DMS 273 (cell line): ENCODE measurements at regions not wholly inside any gene's neighbourhood (a gene's known extent, or its start where the extent isn't known, plus 50 kb on each side); places are given as distances from the start of the nearest gene placed in this dataset.

Source experiments
- DNase-seq: peaks from one replicate; lab custom pipeline; 2025; ENCODE audit not compliant: unreplicated experiment; lab: John Stamatoyannopoulos, UW

- no peak for DNase-seq
Observed at GRCh38 chr9:86798966-86799365, 148.3 kb downstream of the GAS1 start.

GRCh38 chr9:86796666-86797065, 150.6 kb downstream of the GAS1 start:
- DNase-seq = no peak

- no peak for DNase-seq
Observed at GRCh38 chr9:86795823-86796553, 151.3 kb downstream of the GAS1 start.

DNA sequence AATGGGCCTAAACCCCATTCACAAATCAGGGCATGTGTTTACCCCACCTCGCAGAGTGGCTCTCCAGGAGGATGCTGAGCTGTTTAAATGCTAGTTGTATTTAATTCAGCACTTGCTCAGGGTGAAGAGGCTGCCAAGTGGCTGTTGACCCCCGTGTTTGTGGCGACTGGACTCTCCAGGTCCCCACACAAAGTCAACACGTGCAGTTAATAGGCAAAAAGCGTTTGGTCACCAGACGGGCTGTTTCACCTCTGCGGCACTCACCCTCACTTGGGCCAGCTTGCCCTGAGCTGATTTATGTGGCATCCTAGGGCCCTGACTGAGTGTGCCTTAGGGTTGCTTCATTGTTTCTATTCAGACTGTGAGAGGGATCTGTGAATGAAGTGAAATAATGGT, 152.3 kb downstream of the GAS1 start:
- no peak for DNase-seq

- DNase-seq = peak; percentile 5
Observed at GRCh38 chr9:86794391-86795046, 152.8 kb downstream of the GAS1 start.

DNA sequence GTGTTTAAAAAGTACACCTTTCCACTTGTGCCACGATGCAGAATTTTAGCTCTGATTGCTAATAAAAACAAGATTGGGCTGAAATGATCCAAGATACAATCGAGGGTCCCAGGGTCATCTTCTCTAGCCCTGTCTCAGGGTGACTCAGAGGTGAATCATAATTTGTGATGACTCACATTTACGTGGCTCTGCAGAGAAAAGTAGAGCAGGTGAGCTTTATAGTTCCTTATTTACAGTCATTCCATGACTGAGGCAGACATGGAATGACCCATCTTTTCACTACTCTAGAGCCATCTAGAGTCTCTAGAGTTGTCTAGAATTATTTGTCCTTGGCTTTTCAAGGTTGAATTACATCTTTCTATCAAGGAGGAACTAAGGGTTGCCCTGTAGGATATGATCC, 155.2 kb downstream of the GAS1 start:
- DNase-seq = no peak

DNA sequence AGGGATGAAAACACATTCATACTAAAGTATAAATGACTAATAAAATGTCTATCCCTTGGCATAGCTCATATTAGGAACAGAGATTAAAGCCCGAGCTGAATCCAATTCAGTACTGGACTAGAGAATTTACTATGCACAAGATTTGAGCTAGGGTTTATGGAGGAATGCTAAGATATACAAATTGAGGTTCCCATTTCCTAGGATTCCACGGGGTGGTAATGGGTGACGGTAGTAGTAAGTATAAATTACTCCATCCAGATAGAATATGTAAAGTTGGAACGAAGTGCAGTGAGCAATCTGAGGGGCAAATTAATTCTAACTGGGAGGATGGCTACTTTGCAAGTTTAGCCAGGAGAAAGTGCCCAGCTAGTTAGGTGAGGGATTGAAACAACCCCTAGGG, 156.5 kb downstream of the GAS1 start:
- DNase-seq = no peak

DNA sequence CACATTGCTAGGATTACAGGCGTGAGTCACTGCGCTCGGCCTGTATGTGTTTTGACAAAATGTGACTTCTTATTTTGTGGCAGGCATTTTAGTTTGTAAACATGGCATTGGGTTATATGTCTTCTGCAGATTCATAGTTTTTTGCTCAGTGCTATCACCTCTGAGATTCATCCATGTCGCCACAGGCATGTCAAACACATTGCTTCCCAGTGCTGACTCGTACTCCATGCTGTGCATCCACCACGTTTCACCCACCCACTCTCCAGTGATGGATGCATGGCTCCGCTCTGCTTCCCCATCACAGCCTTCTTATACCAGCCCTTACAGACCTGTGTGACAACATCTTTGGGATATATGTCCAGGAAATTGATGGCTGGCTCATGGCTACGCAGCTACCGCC, 158.8 kb downstream of the GAS1 start:
- no peak for DNase-seq

DNA sequence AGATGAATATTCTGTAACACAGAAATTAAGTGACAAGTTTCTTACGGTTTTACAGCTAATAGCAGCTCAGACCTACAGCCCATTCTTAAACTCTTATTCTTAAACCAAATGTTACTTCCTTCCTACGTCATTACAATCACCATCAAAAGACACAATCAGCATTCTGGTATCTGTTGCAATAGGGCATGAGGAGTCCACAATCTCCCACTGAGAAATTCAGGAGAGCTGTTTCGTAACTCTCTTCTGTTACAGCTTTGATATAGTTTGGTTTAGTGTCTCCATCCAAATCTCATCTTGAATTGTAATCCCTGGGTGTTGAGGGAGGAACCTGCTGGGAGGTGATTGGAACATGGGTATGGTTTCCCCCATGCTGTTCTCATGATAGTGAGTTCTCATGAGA, 163.4 kb downstream of the GAS1 start:
- no peak for DNase-seq

GRCh38 chr9:86782831-86783230, 164.5 kb downstream of the GAS1 start:
- no peak for DNase-seq

DNA sequence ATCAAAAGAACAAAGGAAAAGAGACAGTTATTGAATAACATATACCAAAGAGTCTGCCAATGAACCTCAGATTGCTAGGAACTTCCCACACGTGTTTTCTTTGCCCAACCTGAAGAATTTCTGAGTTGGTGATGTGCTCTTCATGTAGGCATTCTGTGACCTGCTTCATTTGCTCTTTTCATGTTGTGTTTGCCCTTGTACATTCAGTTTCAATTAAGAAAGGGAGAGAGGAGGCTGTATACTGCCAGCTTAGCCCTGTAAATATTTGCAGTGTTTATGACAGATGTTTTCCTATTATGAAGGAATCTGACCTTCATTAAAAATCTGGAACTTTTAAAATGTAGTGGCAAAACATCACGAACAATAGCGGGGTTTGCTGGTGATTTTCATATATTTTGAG, 168.5 kb downstream of the GAS1 start:
- DNase-seq = no peak

- no peak for DNase-seq
Observed at GRCh38 chr9:86775718-86776117, 171.6 kb downstream of the GAS1 start.

GRCh38 chr9:86774116-86774515, 173.2 kb downstream of the GAS1 start:
- no peak for DNase-seq

- DNase-seq = no peak
Observed at GRCh38 chr9:86773422-86773945, 173.8 kb downstream of the GAS1 start.

- DNase-seq = no peak
Observed at GRCh38 chr9:86772635-86772993, 174.7 kb downstream of the GAS1 start.

DNA sequence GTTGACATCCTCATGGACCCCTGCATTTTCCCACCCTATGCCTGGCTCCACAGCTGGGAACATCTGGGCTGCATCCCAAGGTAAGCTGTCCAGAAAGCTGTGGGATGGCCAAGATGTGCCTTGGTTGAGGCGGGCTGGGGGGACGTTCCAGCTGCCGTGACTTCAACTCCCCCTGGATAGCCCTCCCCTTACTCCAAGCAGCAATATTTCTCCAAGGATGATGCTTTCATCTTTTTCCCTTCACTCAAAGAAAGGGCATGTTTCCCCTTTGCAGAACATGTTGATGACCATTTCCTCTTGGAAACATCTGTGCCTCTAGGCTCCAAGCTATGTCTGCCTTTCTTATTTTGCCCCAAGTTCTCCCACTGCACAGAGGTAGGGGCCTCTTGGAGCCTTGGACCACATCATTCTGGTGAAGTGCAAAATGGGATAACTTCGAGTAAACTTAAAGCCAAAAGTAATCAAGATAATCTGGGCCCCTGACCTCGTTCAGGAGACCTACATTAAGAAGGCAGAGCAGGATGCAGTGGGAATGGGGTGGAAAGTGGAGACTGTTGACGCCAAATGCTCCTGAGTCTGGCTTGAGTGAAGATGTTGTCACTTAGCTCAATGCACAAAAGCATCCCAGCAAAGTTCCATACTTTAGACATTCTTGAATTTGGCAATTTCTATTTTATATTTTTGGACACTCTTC, 175.2 kb downstream of the GAS1 start:
- DNase-seq = no peak

DNA sequence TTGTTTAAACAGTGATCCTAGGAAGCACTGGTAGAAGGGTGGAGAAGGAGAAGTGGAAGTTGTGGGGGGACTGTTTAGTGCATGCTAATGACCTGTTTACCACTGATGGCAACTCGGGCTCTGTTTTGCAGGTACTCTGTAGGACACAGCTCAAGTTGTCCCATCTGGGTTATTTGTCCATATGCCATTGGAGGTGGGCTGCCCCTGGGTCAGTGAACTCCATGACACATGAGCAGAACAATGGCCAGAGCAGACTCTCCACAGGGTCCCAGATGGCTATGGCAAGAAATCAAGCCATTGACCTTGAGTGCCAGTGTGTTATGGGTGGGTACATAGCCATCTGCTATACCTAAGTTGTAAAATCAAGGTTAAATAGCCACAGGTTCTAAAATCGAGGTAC, 175.9 kb downstream of the GAS1 start:
- no peak for DNase-seq

- DNase-seq = no peak
Observed at GRCh38 chr9:86768709-86769108, 178.6 kb downstream of the GAS1 start.

DNA sequence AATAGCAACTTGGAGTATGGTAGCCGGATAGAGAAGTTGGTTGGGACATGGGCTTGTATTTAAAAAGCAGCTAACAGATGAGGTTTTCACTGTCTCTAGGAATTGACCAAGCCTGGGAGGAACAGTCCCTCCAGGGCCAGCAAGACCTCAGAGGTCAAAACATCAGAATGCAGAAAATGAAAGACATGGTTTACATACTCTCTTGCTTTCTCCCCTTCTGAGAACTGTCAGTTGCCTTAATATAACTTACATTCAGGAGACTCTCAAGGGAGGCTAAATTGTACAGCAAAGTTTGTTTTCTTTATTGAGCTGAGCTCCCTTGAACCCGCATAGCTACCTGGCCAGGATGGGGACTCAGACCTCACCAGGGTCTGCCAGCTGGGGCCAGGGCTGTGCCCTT, 179.3 kb downstream of the GAS1 start:
- DNase-seq = no peak

DNA sequence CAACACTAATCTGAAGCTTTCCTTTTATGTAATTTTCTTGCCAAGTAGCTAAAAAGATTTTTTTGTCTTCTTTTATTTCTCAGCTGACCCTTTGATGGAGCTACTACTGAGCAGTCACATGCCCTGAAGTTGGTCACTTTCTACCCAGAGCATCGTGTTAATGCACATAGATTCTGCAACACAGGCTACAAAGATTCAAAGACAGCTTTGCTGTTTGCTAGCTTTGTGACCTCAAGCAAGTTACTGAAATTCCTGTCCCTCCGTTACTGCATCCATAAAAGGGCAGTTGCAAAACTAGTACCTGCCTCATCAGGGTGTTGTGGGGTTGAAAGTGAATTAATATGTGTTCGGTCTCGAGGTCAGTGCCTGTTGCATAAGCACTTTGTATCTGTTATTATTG, 179.9 kb downstream of the GAS1 start:
- DNase-seq = no peak

DNA sequence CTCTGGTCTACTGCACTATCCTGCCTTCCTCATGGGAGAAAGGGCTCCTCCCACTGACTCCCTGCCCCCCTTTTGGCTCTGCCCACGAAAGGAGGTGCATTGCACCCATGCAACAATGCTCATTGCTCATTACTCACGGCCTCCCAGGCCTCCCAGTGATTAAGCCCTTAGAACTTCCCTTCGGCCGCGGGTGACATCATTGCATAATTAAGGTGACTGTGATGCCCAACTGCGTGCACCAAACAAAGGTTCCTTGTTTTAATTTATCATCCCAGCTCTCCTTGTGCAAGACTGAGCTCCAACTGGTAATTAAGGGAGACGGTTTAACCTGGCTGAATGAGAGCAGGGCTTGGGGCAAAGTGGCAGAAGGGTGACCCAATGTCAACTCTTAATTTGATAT, 180.4 kb downstream of the GAS1 start:
- DNase-seq = peak; percentile 17

DNA sequence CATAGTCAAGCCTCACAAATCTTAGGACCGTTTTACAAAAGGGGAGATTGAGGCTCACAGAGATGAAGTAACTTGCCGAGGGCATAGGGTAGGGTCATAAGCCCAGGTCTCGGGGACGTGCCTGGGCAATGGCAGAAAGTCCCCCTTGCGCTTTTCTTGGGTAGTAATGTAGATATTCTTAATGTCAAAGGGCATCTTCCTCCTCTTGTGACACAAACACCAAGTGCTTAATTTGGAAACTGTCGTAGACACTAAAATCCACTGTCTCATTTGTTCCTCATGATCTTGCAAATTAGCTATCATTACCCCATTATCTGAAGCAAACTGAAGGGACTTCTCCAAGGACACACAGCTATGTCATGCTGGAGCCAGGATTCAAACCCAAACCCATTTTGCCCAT, 180.8 kb downstream of the GAS1 start:
- no peak for DNase-seq
